Endothelial cell (in vitro differentiated cells): ENCODE measurements at regions not wholly inside any gene's neighbourhood (a gene's known extent, or its start where the extent isn't known, plus 50 kb on each side); places are given as distances from the start of the nearest gene placed in this dataset.

ENCODE experiments used
- DNase-seq: peaks from one replicate; pipeline ENCODE4 v3.0.0; 2021; ENCODE audit warnings: low spot score
- H3K27ac Mint-ChIP-seq: one replicate; pipeline ENCODE4 v1.8.0; 2021; ENCODE audit warnings: mixed read lengths, inconsistent platforms; ENCODE audit not compliant: unreplicated experiment
- H3K27me3 Mint-ChIP-seq: one replicate; pipeline ENCODE4 v1.8.0; 2021; ENCODE audit warnings: mild to moderate bottlenecking, moderate library complexity, mixed read lengths, inconsistent platforms; ENCODE audit not compliant: unreplicated experiment
- H3K36me3 Mint-ChIP-seq: one replicate; pipeline ENCODE4 v1.8.0; 2021; ENCODE audit warnings: mild to moderate bottlenecking, low read depth, mixed read lengths, inconsistent platforms; ENCODE audit not compliant: unreplicated experiment
- H3K4me1 Mint-ChIP-seq: one replicate; pipeline ENCODE4 v1.8.0; 2021; ENCODE audit warnings: mild to moderate bottlenecking, mixed read lengths, inconsistent platforms; ENCODE audit not compliant: unreplicated experiment
- H3K4me3 Mint-ChIP-seq: one replicate; pipeline ENCODE4 v1.8.0; 2021; ENCODE audit warnings: mild to moderate bottlenecking, mixed read lengths, inconsistent platforms; ENCODE audit not compliant: unreplicated experiment
- H3K9me3 Mint-ChIP-seq: one replicate; pipeline ENCODE4 v1.8.0; 2021; ENCODE audit warnings: mixed read lengths, inconsistent platforms; ENCODE audit not compliant: unreplicated experiment
- CTCF ChIP-seq: fragments of 200-600 bp; sonication (generic); IDR thresholded peaks from one replicate; pipeline ENCODE4 v1.5.0; 2021; ENCODE audit warnings: antibody characterized with exemption; ENCODE audit not compliant: unreplicated experiment

- Mint-ChIP-seq H3K27ac (peak overlapping the region; percentile 87), H3K9me3 (no peaks in the 10 kb centered on the region), H3K4me1 (peaks cover 13% of the 10 kb centered on the region), H3K27me3 (peaks cover 10% of the 10 kb centered on the region), H3K4me3 (no peak overlapping the region), H3K36me3 (no peaks in the 10 kb centered on the region)
- no peak for TF ChIP-seq CTCF
- no peak for DNase-seq
Measured at GRCh38 chr17:27944546-27945332, 51.6 kb upstream of the LYRM9 start.

GRCh38 chr17:27945333-27945616, 52.1 kb upstream of the LYRM9 start:
- no peak for TF ChIP-seq CTCF
- DNase-seq: no peak
- no peaks in the 10 kb centered on the region for H3K36me3 Mint-ChIP-seq
- peaks cover 10% of the 10 kb centered on the region for H3K27me3 Mint-ChIP-seq
- no peak overlapping the region for H3K4me3 Mint-ChIP-seq
- H3K9me3 Mint-ChIP-seq: no peaks in the 10 kb centered on the region
- H3K4me1 Mint-ChIP-seq: peaks cover 13% of the 10 kb centered on the region
- no peak overlapping the region for H3K27ac Mint-ChIP-seq

GRCh38 chr17:27945953-27946352, 52.8 kb upstream of the LYRM9 start:
- peaks cover 13% of the 10 kb centered on the region for H3K4me1 Mint-ChIP-seq
- no peak overlapping the region for H3K4me3 Mint-ChIP-seq
- no peak for DNase-seq
- H3K36me3 Mint-ChIP-seq: no peaks in the 10 kb centered on the region
- no peaks in the 10 kb centered on the region for H3K9me3 Mint-ChIP-seq
- peaks cover 10% of the 10 kb centered on the region for H3K27me3 Mint-ChIP-seq
- no peak for TF ChIP-seq CTCF
- H3K27ac Mint-ChIP-seq: no peak overlapping the region

DNA sequence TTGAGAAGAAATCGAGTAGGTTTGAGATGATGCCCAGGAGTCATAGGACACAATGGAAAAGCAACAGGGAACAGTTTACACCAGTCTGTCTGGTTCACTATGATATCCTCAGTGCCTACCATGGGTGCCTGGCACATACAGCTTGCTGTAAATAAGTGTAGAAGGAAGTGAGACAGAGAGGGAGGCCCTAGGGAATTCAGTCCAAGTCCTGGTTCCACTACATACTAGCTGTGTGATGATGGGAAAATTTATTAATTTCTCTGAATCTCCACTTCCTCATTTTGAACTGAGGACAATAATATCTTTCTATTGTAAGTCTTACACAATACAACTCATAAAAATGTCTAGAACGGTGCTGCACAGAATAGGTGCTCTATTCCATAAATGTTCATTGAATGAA, 53.3 kb upstream of the LYRM9 start:
- Mint-ChIP-seq H3K9me3 (no peaks in the 10 kb centered on the region), H3K4me1 (peaks cover 13% of the 10 kb centered on the region), H3K27me3 (peaks cover 9% of the 10 kb centered on the region), H3K36me3 (no peaks in the 10 kb centered on the region), H3K4me3 (no peak overlapping the region), H3K27ac (no peak overlapping the region)
- no peak for TF ChIP-seq CTCF
- no peak for DNase-seq

DNA sequence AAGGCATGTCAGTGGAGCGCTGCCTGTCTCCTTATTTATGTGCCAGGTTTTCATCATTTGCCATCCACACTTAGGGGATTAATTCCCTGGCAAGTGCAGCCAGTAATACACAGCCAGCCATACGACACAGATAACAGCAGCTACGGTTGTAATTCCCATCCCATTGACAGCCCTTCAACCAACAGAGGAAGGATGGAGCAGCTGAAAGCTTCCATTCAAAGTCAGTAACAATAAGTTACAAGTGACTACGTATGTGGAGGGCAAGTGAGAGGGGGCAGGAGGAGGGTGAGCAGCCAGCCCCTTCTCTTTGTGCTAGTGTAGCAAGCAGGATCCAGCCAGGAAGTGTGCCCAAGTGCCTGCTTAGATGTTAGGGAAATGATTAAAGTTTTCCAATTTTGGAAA, 53.8 kb upstream of the LYRM9 start:
- peaks cover 13% of the 10 kb centered on the region for H3K4me1 Mint-ChIP-seq
- H3K36me3 Mint-ChIP-seq: no peaks in the 10 kb centered on the region
- no peak for DNase-seq
- H3K9me3 Mint-ChIP-seq: no peaks in the 10 kb centered on the region
- TF ChIP-seq CTCF: no peak
- H3K4me3 Mint-ChIP-seq: no peak overlapping the region
- H3K27ac Mint-ChIP-seq: peak overlapping the region; percentile 66
- peaks cover 8% of the 10 kb centered on the region for H3K27me3 Mint-ChIP-seq
